HG03432 (cell line): ENCODE measurements at regions not wholly inside any gene's neighbourhood (a gene's known extent, or its start where the extent isn't known, plus 50 kb on each side); places are given as distances from the start of the nearest gene placed in this dataset.
A peak's percentile ranks its signal among the peaks of the same experiment; 100 is the strongest.

ENCODE experiments used
- ATAC-seq: cut with Tn5 transposase; IDR thresholded peaks from one replicate; pipeline ENCODE4 v1.9.1; 2021; ENCODE audit warnings: mild to moderate bottlenecking, moderate library complexity; ENCODE audit not compliant: unreplicated experiment

GRCh38 chr2:23286031-23286757 lies 98.8 kb upstream of the KLHL29 start:
- no peak for ATAC-seq

DNA sequence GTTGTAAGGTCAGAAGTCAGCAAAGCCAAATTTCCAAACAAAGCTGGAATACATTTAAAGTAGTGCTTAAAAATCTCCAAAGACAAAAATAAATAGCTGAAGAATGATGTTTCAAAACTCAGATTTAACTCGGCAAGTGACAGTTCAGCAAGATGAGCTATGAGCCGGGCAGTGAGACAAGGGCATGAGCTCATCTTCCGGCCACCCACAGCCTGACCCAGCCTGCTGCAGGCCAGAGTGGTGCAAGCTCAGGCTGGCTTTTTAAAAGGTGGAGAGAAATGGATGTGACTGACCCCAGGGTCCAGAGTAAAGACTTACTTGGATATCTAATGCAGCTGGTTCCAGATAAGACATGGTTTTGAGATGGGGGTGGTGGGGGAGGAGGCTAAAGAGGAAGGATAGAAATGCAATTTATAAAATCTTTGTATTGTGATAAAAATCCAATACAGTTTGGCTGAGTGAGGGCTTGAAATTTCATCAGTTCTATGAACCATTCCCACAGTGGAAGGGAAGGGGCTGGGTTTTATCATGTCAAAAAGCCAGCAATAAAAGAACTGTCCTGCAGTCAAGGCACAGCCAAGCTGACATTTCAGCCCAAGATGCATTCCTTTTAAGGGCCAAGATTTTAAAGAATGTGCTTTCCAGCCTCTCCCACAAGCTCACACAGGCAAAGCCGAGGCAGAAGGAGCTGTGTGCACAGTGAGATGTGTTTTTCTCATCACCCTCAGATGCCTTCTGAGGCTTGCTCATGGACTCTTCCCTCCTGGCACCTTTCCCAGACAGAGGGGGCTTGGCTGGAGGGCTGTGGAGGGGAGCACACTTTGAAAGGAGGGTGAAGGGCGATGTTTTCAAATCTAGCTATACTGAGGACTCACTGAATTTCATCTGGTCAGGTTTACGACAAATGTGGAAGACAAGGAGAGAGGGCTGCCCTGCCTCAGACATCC lies 97.9 kb upstream of the KLHL29 start:
- ATAC-seq, result no peak

GRCh38 chr2:23289671-23290070 lies 95.3 kb upstream of the KLHL29 start:
- no peak for ATAC-seq

DNA sequence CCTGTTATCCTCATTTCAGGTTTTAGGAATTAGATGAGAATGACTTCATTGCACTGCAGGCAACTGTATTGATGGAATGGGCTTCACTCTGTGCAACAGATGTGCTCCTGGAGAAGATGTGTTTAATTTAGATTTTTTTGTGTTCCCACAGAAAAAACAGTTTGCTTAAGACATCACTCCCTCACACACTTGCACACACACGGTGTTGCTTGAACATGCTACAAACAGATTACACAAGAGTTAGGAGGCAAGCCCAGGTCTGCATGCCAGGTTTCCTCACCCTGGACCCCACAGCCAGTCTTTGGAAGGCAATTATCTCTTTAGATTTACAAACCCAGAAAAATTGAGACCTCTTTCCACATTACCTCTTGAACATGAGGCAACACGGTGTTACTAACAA lies 93.7 kb upstream of the KLHL29 start:
- ATAC-seq, result no peak

- ATAC-seq, result no peak
Observed at GRCh38 chr2:23292024-23292423, 93.0 kb upstream of the KLHL29 start.

- ATAC-seq, result no peak
Observed at GRCh38 chr2:23293063-23293462, 91.9 kb upstream of the KLHL29 start.

DNA sequence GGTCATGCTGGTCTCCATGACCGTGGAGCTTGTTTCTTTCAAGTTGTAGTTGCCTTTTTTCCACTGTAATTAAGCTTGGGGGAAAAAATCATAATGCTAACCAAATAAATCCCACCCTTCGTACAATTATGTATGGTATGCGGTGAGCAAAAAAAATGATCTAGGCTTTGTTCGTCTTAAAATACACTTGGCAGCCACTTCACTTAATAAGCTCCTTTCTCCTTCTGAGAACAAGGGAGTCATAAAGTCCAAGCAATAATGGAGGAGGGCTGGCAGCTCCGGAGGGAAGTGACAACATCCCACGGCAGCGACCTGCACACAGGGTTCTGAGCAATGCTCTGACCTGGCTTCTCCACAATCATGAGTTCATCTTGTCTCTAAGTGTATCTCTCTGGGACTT lies 91.2 kb upstream of the KLHL29 start:
- no peak for ATAC-seq

DNA sequence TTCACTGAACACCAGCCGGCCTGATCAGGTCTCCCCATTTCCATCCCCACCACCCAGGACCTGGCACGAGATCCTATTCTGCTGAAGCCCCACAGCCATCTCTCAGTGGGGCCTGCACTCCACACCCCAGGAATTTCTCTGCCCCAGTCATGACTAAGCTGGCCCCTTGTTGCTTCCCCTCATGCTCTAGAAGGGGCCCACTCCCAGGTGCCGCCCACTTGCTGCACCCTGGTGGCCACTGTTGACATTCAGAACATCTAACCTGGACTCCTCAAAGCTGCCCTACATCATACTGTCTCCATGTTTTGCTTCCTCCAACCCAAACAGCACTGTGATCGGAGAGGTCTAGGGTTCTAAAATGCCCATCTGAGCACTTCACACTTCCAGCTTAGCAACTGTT lies 90.7 kb upstream of the KLHL29 start:
- no peak for ATAC-seq

DNA sequence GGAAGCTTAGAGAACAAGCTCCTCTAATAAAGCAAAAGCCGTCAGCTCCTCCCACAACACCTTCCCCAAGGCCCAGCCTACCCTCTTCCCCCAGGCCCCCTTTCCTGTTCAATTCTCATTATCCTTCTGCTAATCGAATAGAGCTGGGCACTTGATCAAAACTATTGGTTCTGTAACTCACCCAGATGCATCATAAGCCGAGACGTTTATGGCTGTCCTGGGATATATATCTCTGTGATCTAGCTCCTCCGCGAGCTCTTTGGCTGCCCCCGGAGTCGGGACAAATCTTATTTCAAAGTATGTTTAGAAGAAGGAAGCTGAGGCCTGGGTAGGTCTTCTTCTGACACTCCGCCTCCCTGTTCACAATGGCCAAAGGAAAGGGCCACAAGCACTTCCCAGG lies 88.3 kb upstream of the KLHL29 start:
- no peak for ATAC-seq

DNA sequence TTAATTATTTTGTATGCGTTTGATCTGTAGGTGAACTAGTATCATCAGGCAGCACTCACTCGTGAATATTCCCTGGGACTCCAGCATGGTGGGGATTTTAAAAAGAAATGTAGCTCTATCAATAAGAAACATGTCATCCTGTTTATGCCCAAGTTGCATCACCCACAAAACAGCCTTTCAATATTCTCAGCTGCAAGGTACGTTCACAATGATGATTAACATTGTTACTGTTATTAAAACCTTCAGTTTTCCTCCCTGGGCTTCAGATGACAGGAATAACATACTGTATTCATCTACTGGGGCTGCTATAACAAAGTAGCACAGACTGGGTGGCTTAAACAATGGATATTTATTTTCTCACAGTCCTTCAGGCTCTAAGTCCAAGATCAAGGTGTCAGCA lies 87.9 kb upstream of the KLHL29 start:
- ATAC-seq, result no peak

GRCh38 chr2:23298551-23298950 lies 86.4 kb upstream of the KLHL29 start:
- no peak for ATAC-seq

GRCh38 chr2:23299476-23300195 lies 85.3 kb upstream of the KLHL29 start:
- ATAC-seq, result no peak

DNA sequence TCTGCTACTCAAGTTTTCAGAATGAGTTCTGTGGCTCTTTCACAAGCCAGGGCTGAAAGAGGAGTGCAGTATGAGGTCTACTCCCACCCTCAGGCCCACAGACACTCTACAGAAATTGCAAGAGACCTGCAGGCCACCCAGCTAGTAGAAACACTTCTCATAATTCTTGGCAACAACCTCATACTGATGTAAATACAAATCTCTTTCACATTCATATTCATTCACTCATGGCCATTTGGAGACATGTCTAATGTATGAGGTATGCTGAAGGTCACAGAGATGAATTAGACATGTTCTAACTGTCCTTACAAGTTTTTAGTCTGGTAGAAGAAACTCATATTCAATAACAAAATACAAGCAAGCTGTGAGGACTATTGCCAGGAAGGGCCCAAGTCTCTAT lies 83.8 kb upstream of the KLHL29 start:
- ATAC-seq, result no peak

DNA sequence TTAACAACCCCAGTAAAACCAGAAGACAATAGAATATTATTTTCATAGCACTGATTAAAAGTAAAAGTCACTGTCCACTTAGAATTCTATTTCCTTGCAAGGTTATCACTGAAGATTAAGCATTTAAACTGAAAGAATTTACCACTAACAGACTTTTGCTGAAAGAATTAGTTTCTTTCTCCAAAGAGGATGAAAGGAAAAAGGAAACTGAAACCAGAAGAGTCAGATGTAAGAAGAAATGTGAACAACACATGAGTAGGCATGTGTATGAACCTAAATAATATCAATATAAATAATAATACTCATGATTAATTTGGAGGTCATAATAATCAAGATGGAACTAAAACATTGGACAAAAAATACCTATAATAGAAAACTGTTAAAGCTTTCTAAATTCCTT lies 82.4 kb upstream of the KLHL29 start:
- ATAC-seq, result no peak

- no peak for ATAC-seq
Observed at GRCh38 chr2:23306401-23306800, 78.6 kb upstream of the KLHL29 start.

GRCh38 chr2:23311186-23311585 lies 73.8 kb upstream of the KLHL29 start:
- no peak for ATAC-seq

DNA sequence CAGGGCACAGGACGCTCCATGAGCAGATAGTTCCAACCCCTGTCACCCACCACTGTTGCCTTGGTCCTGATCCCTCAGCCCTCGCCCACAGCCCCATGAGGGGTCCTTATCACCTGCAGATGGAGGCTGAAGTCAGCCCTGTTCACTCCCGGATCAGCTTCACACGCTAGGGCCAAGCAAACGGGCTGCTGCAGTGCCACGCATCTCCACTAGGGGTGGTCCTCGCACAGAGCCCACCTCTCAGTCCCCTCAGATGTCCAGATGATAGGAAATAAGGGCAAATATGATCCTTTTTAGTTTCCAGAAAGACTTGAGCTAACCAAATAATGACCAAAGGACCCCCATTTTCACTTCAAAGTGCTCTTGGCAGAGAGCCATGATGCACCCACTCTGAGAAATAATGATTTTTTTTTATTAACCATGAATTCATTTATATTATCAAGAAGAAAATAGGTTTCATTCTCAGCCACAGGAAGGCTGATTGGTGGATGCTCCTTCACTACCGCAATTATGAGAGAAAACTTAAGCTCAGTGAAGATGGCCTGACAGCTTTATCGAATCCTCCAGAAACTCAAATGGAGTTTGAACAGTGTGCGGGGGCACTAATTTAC lies 71.9 kb upstream of the KLHL29 start:
- ATAC-seq, result peak; percentile 92

GRCh38 chr2:23314687-23315086 lies 70.3 kb upstream of the KLHL29 start:
- no peak for ATAC-seq

GRCh38 chr2:23320058-23320457 lies 64.9 kb upstream of the KLHL29 start:
- ATAC-seq, result no peak

GRCh38 chr2:23321751-23322150 lies 63.2 kb upstream of the KLHL29 start:
- no peak for ATAC-seq

GRCh38 chr2:23322567-23323197 lies 62.3 kb upstream of the KLHL29 start:
- no peak for ATAC-seq
